IPS-18a (cell line): ENCODE measurements at regions not wholly inside any gene's neighbourhood (a gene's known extent, or its start where the extent isn't known, plus 50 kb on each side); places are given as distances from the start of the nearest gene placed in this dataset.

Experiments
- H3K27ac ChIP-seq: one replicate; pipeline ENCODE4 v1.5.1; 2013; ENCODE audit warnings: low read length
- H3K27me3 ChIP-seq: one replicate; pipeline ENCODE4 v1.6.1; 2013; ENCODE audit warnings: mild to moderate bottlenecking, low read length; ENCODE audit not compliant: control insufficient read depth, insufficient read depth
- H3K36me3 ChIP-seq: one replicate; pipeline ENCODE4 v1.6.1; 2013; ENCODE audit warnings: low read depth, low read length; ENCODE audit not compliant: control insufficient read depth
- H3K4me1 ChIP-seq: one replicate; pipeline ENCODE4 v1.6.1; 2013; ENCODE audit warnings: low read depth, low read length; ENCODE audit not compliant: control insufficient read depth
- H3K4me3 ChIP-seq: one replicate; pipeline ENCODE4 v1.5.1; 2013; ENCODE audit warnings: low read length
- H3K9ac ChIP-seq: one replicate; pipeline ENCODE4 v1.6.1; 2013; ENCODE audit warnings: mild to moderate bottlenecking, low read length, moderate library complexity
- H3K9me3 ChIP-seq: one replicate; pipeline ENCODE4 v1.6.1; 2013; ENCODE audit warnings: low read depth, low read length; ENCODE audit not compliant: control insufficient read depth

- no peak overlapping the region for H3K27ac ChIP-seq
- no peak overlapping the region for H3K9ac ChIP-seq
Measured at GRCh38 chr16:51306116-51306515, 155.0 kb upstream of the SALL1 start.

GRCh38 chr16:51305337-51305736 lies 154.3 kb upstream of the SALL1 start:
- Histone ChIP-seq H3K36me3 (no peaks in the 10 kb centered on the region), H3K4me3 (no peak overlapping the region), H3K27me3 (no peaks in the 10 kb centered on the region), H3K4me1 (peaks cover 9% of the 10 kb centered on the region), H3K9ac (no peak overlapping the region), H3K27ac (no peak overlapping the region), H3K9me3 (no peaks in the 10 kb centered on the region)

More at GRCh38 chr16:51306116-51306515, 155.0 kb upstream of the SALL1 start:
- Histone ChIP-seq H3K27me3 (no peaks in the 10 kb centered on the region), H3K4me3 (no peak overlapping the region), H3K9me3 (no peaks in the 10 kb centered on the region), H3K36me3 (no peaks in the 10 kb centered on the region), H3K4me1 (peaks cover 9% of the 10 kb centered on the region)

- no peaks in the 10 kb centered on the region for H3K36me3 ChIP-seq
- H3K27me3 ChIP-seq: no peaks in the 10 kb centered on the region
- no peak overlapping the region for H3K9ac ChIP-seq
- no peak overlapping the region for H3K27ac ChIP-seq
- H3K4me1 ChIP-seq: peaks cover 4% of the 10 kb centered on the region
- peaks cover 3% of the 10 kb centered on the region for H3K9me3 ChIP-seq
- H3K4me3 ChIP-seq: no peak overlapping the region
Measured at GRCh38 chr16:51302042-51302441, 151.0 kb upstream of the SALL1 start.

- Histone ChIP-seq H3K9ac (no peak overlapping the region), H3K4me3 (no peak overlapping the region), H3K4me1 (no peaks in the 10 kb centered on the region), H3K27me3 (no peaks in the 10 kb centered on the region), H3K9me3 (peaks cover 3% of the 10 kb centered on the region), H3K27ac (no peak overlapping the region), H3K36me3 (no peaks in the 10 kb centered on the region)
Measured at GRCh38 chr16:51298800-51299199, 147.7 kb upstream of the SALL1 start.

GRCh38 chr16:51290442-51291285 lies 139.6 kb upstream of the SALL1 start:
- no peaks in the 10 kb centered on the region for H3K9me3 ChIP-seq
- peak overlapping the region; percentile 41 for H3K4me3 ChIP-seq
- H3K4me1 ChIP-seq: peaks cover 23% of the 10 kb centered on the region
- no peaks in the 10 kb centered on the region for H3K36me3 ChIP-seq
- H3K9ac ChIP-seq: no peak overlapping the region
- no peak overlapping the region for H3K27ac ChIP-seq
- no peaks in the 10 kb centered on the region for H3K27me3 ChIP-seq

GRCh38 chr16:51289336-51289735 lies 138.3 kb upstream of the SALL1 start:
- H3K27ac ChIP-seq: no peak overlapping the region
- no peak overlapping the region for H3K9ac ChIP-seq
- no peak overlapping the region for H3K4me3 ChIP-seq
- H3K9me3 ChIP-seq: no peaks in the 10 kb centered on the region
- H3K27me3 ChIP-seq: no peaks in the 10 kb centered on the region
- no peaks in the 10 kb centered on the region for H3K36me3 ChIP-seq
- H3K4me1 ChIP-seq: peaks cover 23% of the 10 kb centered on the region

- Histone ChIP-seq H3K9ac (no peak overlapping the region), H3K4me1 (peaks cover 23% of the 10 kb centered on the region), H3K9me3 (no peaks in the 10 kb centered on the region), H3K36me3 (no peaks in the 10 kb centered on the region), H3K4me3 (no peak overlapping the region), H3K27ac (no peak overlapping the region), H3K27me3 (no peaks in the 10 kb centered on the region)
Measured at GRCh38 chr16:51287121-51287755, 136.2 kb upstream of the SALL1 start.

- Histone ChIP-seq H3K4me3 (no peak overlapping the region), H3K9ac (no peak overlapping the region), H3K36me3 (no peaks in the 10 kb centered on the region), H3K4me1 (peaks cover 19% of the 10 kb centered on the region), H3K27me3 (no peaks in the 10 kb centered on the region), H3K27ac (no peak overlapping the region), H3K9me3 (no peaks in the 10 kb centered on the region)
Measured at GRCh38 chr16:51286272-51286671, 135.2 kb upstream of the SALL1 start.

- Histone ChIP-seq H3K27ac (no peak overlapping the region), H3K4me3 (no peak overlapping the region), H3K36me3 (no peaks in the 10 kb centered on the region), H3K27me3 (no peaks in the 10 kb centered on the region), H3K9ac (no peak overlapping the region), H3K9me3 (no peaks in the 10 kb centered on the region), H3K4me1 (no peaks in the 10 kb centered on the region)
Measured at GRCh38 chr16:51276336-51276735, 125.3 kb upstream of the SALL1 start.

GRCh38 chr16:51272420-51272819 lies 121.3 kb upstream of the SALL1 start:
- Histone ChIP-seq H3K9ac (no peak overlapping the region), H3K36me3 (no peaks in the 10 kb centered on the region), H3K4me3 (no peak overlapping the region)

GRCh38 chr16:51271156-51271701 lies 120.2 kb upstream of the SALL1 start:
- H3K27ac ChIP-seq: no peak overlapping the region
- H3K9me3 ChIP-seq: no peaks in the 10 kb centered on the region

More at GRCh38 chr16:51272420-51272819, 121.3 kb upstream of the SALL1 start:
- Histone ChIP-seq H3K27ac (no peak overlapping the region), H3K4me1 (no peaks in the 10 kb centered on the region), H3K27me3 (no peaks in the 10 kb centered on the region), H3K9me3 (no peaks in the 10 kb centered on the region)

More at GRCh38 chr16:51271156-51271701, 120.2 kb upstream of the SALL1 start:
- Histone ChIP-seq H3K4me3 (no peak overlapping the region), H3K36me3 (no peaks in the 10 kb centered on the region), H3K4me1 (no peaks in the 10 kb centered on the region), H3K27me3 (no peaks in the 10 kb centered on the region), H3K9ac (no peak overlapping the region)
